ENCODE measurements at regions not wholly inside any gene's neighbourhood (a gene's known extent, or its start where the extent isn't known, plus 50 kb on each side); places are given as distances from the start of the nearest gene placed in this dataset.

GRCh38 chr2:194896871-194897270 lies 760.2 kb upstream of the SLC39A10 start:
- intact Hi-C loops (cut with micrococcal nuclease; ENCODE audit: unreplicated experiment) (no loop called here), in situ Hi-C loops (cut with MboI) (no loop called here)
- H3K9ac ChIP-seq (ENCODE audit: control insufficient read depth, insufficient read depth, low read length), result no peak overlapping the region
- WGBS (ENCODE audit: insufficient coverage, insufficient replicate concordance, low lambda C conversion rate, missing lambda C conversion rate), result 0% methylated on average over 2 of the region's 2 CpGs
- no peaks in the 10 kb centered on the region for H4K20me1 ChIP-seq (ENCODE audit: control insufficient read depth, insufficient read depth)
- no peaks in the 10 kb centered on the region for H3K9me3 ChIP-seq (replicated peaks; ENCODE audit: control insufficient read depth, insufficient read depth, low read length)
- no peak overlapping the region for H3K4me3 ChIP-seq
- FAIRE-seq (no peak), DNase-seq (ENCODE audit: low read depth, low spot score) (no peak), ATAC-seq (no peak)
- H3K36me3 ChIP-seq (ENCODE audit: control insufficient read depth in 2 of 2, insufficient read depth in 2 of 2, low read length in 1 of 2), result no peaks in the 10 kb centered on the region
- TF ChIP-seq ZNF384 (IDR thresholded peaks at IDR 0.05; ENCODE audit: borderline replicate concordance, low read depth, low read length), result no peak
- H3K4me2 ChIP-seq (ENCODE audit: control insufficient read depth, insufficient read depth), result no peak overlapping the region
- BruUV-seq (replicated peaks), result no TSS peak
- H3K4me1 ChIP-seq (ENCODE audit: control insufficient read depth, insufficient read depth, low read length), result no peaks in the 10 kb centered on the region
- H3K27me3 ChIP-seq (replicated peaks in 1 of 2; ENCODE audit: control insufficient read depth in 2 of 2, insufficient read depth in 2 of 2, low read length in 1 of 2), result no peaks in the 10 kb centered on the region
- no peaks in the 10 kb centered on the region for H3K79me2 ChIP-seq (ENCODE audit: control insufficient read depth, insufficient read depth, low read length)
- ChIA-PET SMC1A (ENCODE audit: uncharacterized antibody, unreplicated experiment) (no interaction called here), CTCF (interaction anchor here (1.0 kb wide), 1 partner anchor 12 kb away, joined by 3 read pairs; no protein-coding TSS in a partner anchor), POLR2A (no interaction called here), RAD21 (ENCODE audit: unreplicated experiment) (no interaction called here)
- no peak overlapping the region for H2AFZ ChIP-seq (ENCODE audit: control insufficient read depth, low read depth, low read length)
- no peak overlapping the region for H3K27ac ChIP-seq (ENCODE audit: control insufficient read depth, insufficient read depth)

- H3K79me2 ChIP-seq (ENCODE audit: control insufficient read depth, insufficient read depth, low read length), result no peaks in the 10 kb centered on the region
- no peak overlapping the region for H3K27ac ChIP-seq (ENCODE audit: control insufficient read depth, insufficient read depth)
- ChIA-PET POLR2A (no interaction called here), CTCF (no interaction called here), SMC1A (ENCODE audit: uncharacterized antibody, unreplicated experiment) (no interaction called here), RAD21 (ENCODE audit: unreplicated experiment) (no interaction called here)
- FAIRE-seq (no peak), DNase-seq (ENCODE audit: low read depth, low spot score) (no peak), ATAC-seq (no peak)
- no peaks in the 10 kb centered on the region; a peak in 1 of 4 replicates for H3K27me3 ChIP-seq (replicated peaks in 1 of 2; ENCODE audit: control insufficient read depth in 2 of 2, insufficient read depth in 2 of 2, low read length in 1 of 2)
- no peak overlapping the region for H2AFZ ChIP-seq (ENCODE audit: control insufficient read depth, low read depth, low read length)
- H3K9ac ChIP-seq (ENCODE audit: control insufficient read depth, insufficient read depth, low read length), result no peak overlapping the region
- H4K20me1 ChIP-seq (ENCODE audit: control insufficient read depth, insufficient read depth), result no peaks in the 10 kb centered on the region
- TF ChIP-seq RBBP5 (conservative IDR thresholded peaks at IDR 0.05), result no peak
- no peak for TF ChIP-seq ZBTB4 (CRISPR knock-in tag; IDR thresholded peaks at IDR 0.05)
- TF ChIP-seq SUPT20H (IDR thresholded peaks at IDR 0.05; ENCODE audit: borderline replicate concordance, control insufficient read depth, low read depth, low read length), result no peak
- TF ChIP-seq TAF1 (IDR thresholded peaks at IDR 0.05; ENCODE audit: borderline replicate concordance, low read depth, low read length), result no peak
- H3K9me3 ChIP-seq (replicated peaks; ENCODE audit: control insufficient read depth, insufficient read depth, low read length), result no peaks in the 10 kb centered on the region
- 25% methylated on average over 2 of the region's 2 CpGs for WGBS (ENCODE audit: insufficient coverage, insufficient replicate concordance, low lambda C conversion rate, missing lambda C conversion rate)
- no peaks in the 10 kb centered on the region for H3K4me1 ChIP-seq (ENCODE audit: control insufficient read depth, insufficient read depth, low read length)
- intact Hi-C loops (cut with micrococcal nuclease; ENCODE audit: unreplicated experiment), result no loop called here
- no peaks in the 10 kb centered on the region for H3K36me3 ChIP-seq (ENCODE audit: control insufficient read depth in 2 of 2, insufficient read depth in 2 of 2, low read length in 1 of 2)
- H3K4me3 ChIP-seq, result no peak overlapping the region
- in situ Hi-C loops (cut with MboI), result no loop called here
- no peak overlapping the region for H3K4me2 ChIP-seq (ENCODE audit: control insufficient read depth, insufficient read depth)
- BruUV-seq (replicated peaks), result no TSS peak
Measured at GRCh38 chr2:194883711-194884110, 773.3 kb upstream of the SLC39A10 start.

Measured in GM12878 (cell line).